ENCODE measurements at regions not wholly inside any gene's neighbourhood (a gene's known extent, or its start where the extent isn't known, plus 50 kb on each side); places are given as distances from the start of the nearest gene placed in this dataset.

GRCh38 chr12:76701690-76702089 lies 62.2 kb upstream of the ZDHHC17 start:
- TF ChIP-seq CTCF (IDR thresholded peaks at IDR 0.05) (no peak), POLR2A (IDR thresholded peaks at IDR 0.05) (no peak), POLR2AphosphoS5 (IDR thresholded peaks at IDR 0.05) (no peak)
